ENCODE measurements at regions not wholly inside any gene's neighbourhood (a gene's known extent, or its start where the extent isn't known, plus 50 kb on each side); places are given as distances from the start of the nearest gene placed in this dataset.

- TF ChIP-seq CTCF (IDR thresholded peaks at IDR 0.05), result no peak
- ATAC-seq, result no peak
- no peaks in the 10 kb centered on the region for H3K4me1 ChIP-seq
- H3K4me3 ChIP-seq, result no peak overlapping the region
- intact Hi-C loops (cut with DNase I), result no loop called here
- H3K27me3 ChIP-seq (ENCODE audit: low read depth), result no peaks in the 10 kb centered on the region
- no peak overlapping the region for H3K27ac ChIP-seq
- no peak for DNase-seq
- H3K36me3 ChIP-seq, result no peaks in the 10 kb centered on the region
- H3K9me3 ChIP-seq, result no peaks in the 10 kb centered on the region
Measured at GRCh38 chr3:118101891-118102290, 932.8 kb downstream of the IGSF11 start.

DNA sequence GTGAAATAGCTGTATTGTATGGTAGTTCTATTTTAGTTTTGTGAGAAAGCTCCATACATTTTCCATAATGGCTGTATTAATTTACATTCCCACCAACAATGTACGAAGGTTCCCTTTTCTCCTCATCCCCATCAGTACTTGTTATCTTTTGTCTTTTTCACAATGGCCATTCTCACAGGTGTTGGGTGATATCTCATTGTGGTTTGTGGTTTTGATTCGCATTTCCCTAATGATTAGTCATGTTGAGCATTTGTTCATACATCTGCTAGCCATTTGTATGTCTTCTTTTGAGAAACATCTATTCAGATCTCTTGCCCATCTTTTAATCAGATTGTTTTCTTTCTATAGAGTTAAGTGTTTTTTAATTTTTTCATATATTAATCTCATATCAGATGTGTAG, 931.9 kb downstream of the IGSF11 start:
- ATAC-seq, result no peak
- DNase-seq, result no peak
- no peak overlapping the region for H3K4me3 ChIP-seq
- no peaks in the 10 kb centered on the region for H3K27me3 ChIP-seq (ENCODE audit: low read depth)
- H3K27ac ChIP-seq, result no peak overlapping the region
- H3K4me1 ChIP-seq, result no peaks in the 10 kb centered on the region
- no peak for TF ChIP-seq CTCF (IDR thresholded peaks at IDR 0.05)
- H3K36me3 ChIP-seq, result no peaks in the 10 kb centered on the region
- intact Hi-C loops (cut with DNase I), result no loop called here
- H3K9me3 ChIP-seq, result no peaks in the 10 kb centered on the region

DNA sequence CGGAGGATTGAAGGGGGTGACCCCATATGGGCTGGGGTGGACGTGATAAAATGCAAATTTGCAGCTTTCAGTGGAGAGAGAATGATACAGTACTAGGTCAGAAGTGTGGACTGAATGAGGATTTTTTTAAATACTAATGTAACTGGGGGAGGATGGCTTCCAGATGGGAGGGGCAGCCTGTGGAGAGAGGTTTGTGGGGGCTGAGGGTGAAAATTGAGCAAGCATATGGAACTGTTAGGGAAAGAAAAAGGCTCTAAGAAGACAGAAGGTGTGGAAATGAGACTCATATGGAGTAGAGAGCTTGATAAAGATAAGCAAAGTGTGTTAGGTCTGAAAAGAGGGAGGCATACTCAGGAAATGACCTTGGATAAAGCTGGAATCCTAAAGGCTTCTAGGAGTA, 926.4 kb downstream of the IGSF11 start:
- Histone ChIP-seq H3K9me3 (no peaks in the 10 kb centered on the region), H3K4me1 (no peaks in the 10 kb centered on the region), H3K27me3 (ENCODE audit: low read depth) (no peaks in the 10 kb centered on the region), H3K36me3 (no peaks in the 10 kb centered on the region), H3K4me3 (no peak overlapping the region), H3K27ac (no peak overlapping the region)
- ATAC-seq, result no peak
- intact Hi-C loops (cut with DNase I), result no loop called here
- DNase-seq, result no peak
- no peak for TF ChIP-seq CTCF (IDR thresholded peaks at IDR 0.05)

DNA sequence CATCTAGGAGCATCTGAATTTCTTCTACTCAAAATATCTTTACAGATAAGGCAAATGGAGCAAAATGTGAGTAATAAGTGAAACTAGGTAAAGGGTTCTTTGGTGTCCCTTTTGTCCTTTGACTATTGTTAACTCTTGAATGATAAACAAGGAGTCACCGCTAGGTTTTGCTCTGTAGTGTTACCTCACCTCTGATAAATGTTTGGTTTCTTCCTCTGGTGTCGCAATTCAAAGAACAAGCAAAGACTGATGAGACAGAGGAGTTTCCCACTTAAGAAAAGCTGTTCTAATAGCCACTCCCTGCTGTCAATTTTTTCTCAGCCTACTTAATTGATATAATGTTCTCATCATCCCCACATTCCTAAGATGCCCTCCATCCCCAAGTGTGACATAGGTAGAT, 925.9 kb downstream of the IGSF11 start:
- Histone ChIP-seq H3K27ac (no peak overlapping the region), H3K9me3 (no peaks in the 10 kb centered on the region), H3K4me3 (no peak overlapping the region), H3K27me3 (ENCODE audit: low read depth) (no peaks in the 10 kb centered on the region), H3K4me1 (no peaks in the 10 kb centered on the region), H3K36me3 (no peaks in the 10 kb centered on the region)
- ATAC-seq (no peak), DNase-seq (no peak)
- intact Hi-C loops (cut with DNase I), result no loop called here
- no peak for TF ChIP-seq CTCF (IDR thresholded peaks at IDR 0.05)

GRCh38 chr3:118110211-118110610, 924.4 kb downstream of the IGSF11 start:
- TF ChIP-seq CTCF (IDR thresholded peaks at IDR 0.05), result no peak
- ATAC-seq (no peak), DNase-seq (no peak)
- intact Hi-C loops (cut with DNase I), result no loop called here
- no peaks in the 10 kb centered on the region for H3K9me3 ChIP-seq
- no peaks in the 10 kb centered on the region for H3K4me1 ChIP-seq
- no peak overlapping the region for H3K4me3 ChIP-seq
- no peaks in the 10 kb centered on the region for H3K27me3 ChIP-seq (ENCODE audit: low read depth)
- no peaks in the 10 kb centered on the region for H3K36me3 ChIP-seq
- H3K27ac ChIP-seq, result no peak overlapping the region

GRCh38 chr3:118116991-118117390, 917.7 kb downstream of the IGSF11 start:
- no peaks in the 10 kb centered on the region for H3K36me3 ChIP-seq
- no peaks in the 10 kb centered on the region for H3K27me3 ChIP-seq (ENCODE audit: low read depth)
- no peaks in the 10 kb centered on the region for H3K4me1 ChIP-seq
- no peak overlapping the region for H3K27ac ChIP-seq
- no peak for ATAC-seq
- DNase-seq, result no peak
- no peaks in the 10 kb centered on the region for H3K9me3 ChIP-seq
- no peak for TF ChIP-seq CTCF (IDR thresholded peaks at IDR 0.05)
- intact Hi-C loops (cut with DNase I), result no loop called here
- H3K4me3 ChIP-seq, result no peak overlapping the region

All from lower lobe of right lung (tissue), 2 donors.